HG03064 (cell line): ENCODE measurements at regions not wholly inside any gene's neighbourhood (a gene's known extent, or its start where the extent isn't known, plus 50 kb on each side); places are given as distances from the start of the nearest gene placed in this dataset.
"Not testable (repeated sequence)": the region's sequence is repeated elsewhere in the genome, so short reads cannot be mapped to it uniquely, and the experiment has no call there.

Source experiments
- ATAC-seq: cut with Tn5 transposase; IDR thresholded peaks from one replicate; pipeline ENCODE4 v1.9.1; 2021; ENCODE audit warnings: low read depth; ENCODE audit not compliant: unreplicated experiment

GRCh38 chr15:69597061-69597592, 144.5 kb downstream of the RPLP1 start:
- ATAC-seq: no peak

GRCh38 chr15:69599271-69599670, 146.7 kb downstream of the RPLP1 start:
- ATAC-seq: no peak

GRCh38 chr15:69600556-69601085, 148.0 kb downstream of the RPLP1 start:
- no peak for ATAC-seq

- no peak for ATAC-seq
These were observed 149.3 kb downstream of the RPLP1 start for GRCh38 chr15:69601711-69602504.

- no peak for ATAC-seq
These were observed 150.3 kb downstream of the RPLP1 start for GRCh38 chr15:69602921-69603320.

- no peak for ATAC-seq
These were observed 150.9 kb downstream of the RPLP1 start for GRCh38 chr15:69603369-69604071.

- no peak for ATAC-seq
These were observed 151.4 kb downstream of the RPLP1 start for GRCh38 chr15:69604072-69604411.

GRCh38 chr15:69606144-69606543, 153.5 kb downstream of the RPLP1 start:
- ATAC-seq: no peak

GRCh38 chr15:69606921-69607500, 154.4 kb downstream of the RPLP1 start:
- ATAC-seq: no peak

GRCh38 chr15:69608661-69609060, 156.0 kb downstream of the RPLP1 start:
- no peak for ATAC-seq

- no peak for ATAC-seq
These were observed 156.6 kb downstream of the RPLP1 start for GRCh38 chr15:69609176-69609575.

GRCh38 chr15:69609776-69610175, 157.2 kb downstream of the RPLP1 start:
- no peak for ATAC-seq

- ATAC-seq: no peak
These were observed 157.7 kb downstream of the RPLP1 start for GRCh38 chr15:69610277-69610676.

- ATAC-seq: no peak
These were observed 158.2 kb downstream of the RPLP1 start for GRCh38 chr15:69610858-69611257.

GRCh38 chr15:69612112-69612511, 159.5 kb downstream of the RPLP1 start:
- ATAC-seq: no peak

- no peak for ATAC-seq
These were observed 160.6 kb downstream of the RPLP1 start for GRCh38 chr15:69613182-69613581.

GRCh38 chr15:69613988-69614387, 161.4 kb downstream of the RPLP1 start:
- ATAC-seq: no peak

- no peak for ATAC-seq
These were observed 163.1 kb downstream of the RPLP1 start for GRCh38 chr15:69615736-69616135.

GRCh38 chr15:69616558-69616957, 163.9 kb downstream of the RPLP1 start:
- no peak for ATAC-seq

- ATAC-seq: not testable (repeated sequence)
These were observed 164.5 kb downstream of the RPLP1 start for GRCh38 chr15:69617144-69617543.
